ENCODE measurements at regions not wholly inside any gene's neighbourhood (a gene's known extent, or its start where the extent isn't known, plus 50 kb on each side); places are given as distances from the start of the nearest gene placed in this dataset.
"Not testable (repeated sequence)": the region's sequence is repeated elsewhere in the genome, so short reads cannot be mapped to it uniquely, and the experiment has no call there.

DNA sequence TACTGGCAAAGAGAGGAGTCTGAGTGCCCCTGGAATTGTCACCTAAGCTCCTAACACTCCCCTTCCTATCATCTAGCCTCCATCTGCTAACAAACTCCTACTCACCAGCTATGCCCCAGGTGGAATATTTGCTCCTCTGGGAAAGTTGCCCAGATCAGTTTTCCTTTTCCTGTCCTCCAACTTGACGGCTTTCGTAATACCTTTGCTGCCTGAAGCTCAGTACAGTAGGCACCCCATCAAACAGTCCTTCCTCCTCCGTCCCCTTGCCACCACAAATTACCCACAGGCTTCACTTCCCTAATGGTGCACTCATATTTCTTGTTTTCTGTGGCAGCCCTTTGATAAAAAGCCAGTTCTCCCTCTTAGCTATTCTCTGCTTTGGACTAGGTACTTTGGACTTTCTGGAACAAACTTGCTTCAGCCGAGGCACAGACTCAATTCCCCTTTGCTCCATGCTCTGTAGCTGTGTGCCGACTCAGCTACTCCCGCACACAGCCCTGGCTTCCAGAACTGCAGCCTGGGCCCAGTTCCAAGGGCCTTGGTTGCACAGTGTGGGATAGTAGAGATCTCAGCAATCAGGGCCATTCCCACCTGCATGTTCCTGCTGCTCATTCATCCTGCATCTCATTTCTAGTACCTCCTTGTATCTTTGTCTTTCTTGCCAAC is 605.1 kb downstream of the BCOR start:
- DNase-seq (ENCODE audit: insufficient read length, low spot score) (no peak), FAIRE-seq (no peak)
- TF ChIP-seq, protein P1, sequence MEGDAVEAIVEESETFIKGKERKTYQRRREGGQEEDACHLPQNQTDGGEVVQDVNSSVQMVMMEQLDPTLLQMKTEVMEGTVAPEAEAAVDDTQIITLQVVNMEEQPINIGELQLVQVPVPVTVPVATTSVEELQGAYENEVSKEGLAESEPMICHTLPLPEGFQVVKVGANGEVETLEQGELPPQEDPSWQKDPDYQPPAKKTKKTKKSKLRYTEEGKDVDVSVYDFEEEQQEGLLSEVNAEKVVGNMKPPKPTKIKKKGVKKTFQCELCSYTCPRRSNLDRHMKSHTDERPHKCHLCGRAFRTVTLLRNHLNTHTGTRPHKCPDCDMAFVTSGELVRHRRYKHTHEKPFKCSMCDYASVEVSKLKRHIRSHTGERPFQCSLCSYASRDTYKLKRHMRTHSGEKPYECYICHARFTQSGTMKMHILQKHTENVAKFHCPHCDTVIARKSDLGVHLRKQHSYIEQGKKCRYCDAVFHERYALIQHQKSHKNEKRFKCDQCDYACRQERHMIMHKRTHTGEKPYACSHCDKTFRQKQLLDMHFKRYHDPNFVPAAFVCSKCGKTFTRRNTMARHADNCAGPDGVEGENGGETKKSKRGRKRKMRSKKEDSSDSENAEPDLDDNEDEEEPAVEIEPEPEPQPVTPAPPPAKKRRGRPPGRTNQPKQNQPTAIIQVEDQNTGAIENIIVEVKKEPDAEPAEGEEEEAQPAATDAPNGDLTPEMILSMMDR (IDR thresholded peaks at IDR 0.05; ENCODE audit: insufficient read depth, missing control alignments): no peak

DNA sequence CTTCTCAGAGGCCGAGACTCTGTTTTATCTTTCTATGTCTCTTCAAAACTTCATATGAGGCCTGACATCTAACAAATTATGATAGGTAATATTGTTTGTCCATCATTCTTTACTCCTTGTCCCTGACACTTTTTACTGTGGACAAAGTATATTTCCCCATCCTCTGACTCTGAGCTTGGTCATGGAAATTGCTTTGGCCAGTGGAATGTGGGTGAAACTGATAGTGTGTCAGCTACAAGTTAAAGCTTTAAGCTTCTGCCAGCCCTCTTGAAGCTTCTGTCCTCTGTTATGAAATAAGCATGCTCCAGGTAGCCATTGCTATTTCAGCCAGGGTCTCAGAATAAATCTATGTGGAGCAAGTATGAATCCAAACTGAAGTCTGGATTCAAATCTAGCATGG is 604.6 kb downstream of the BCOR start:
- DNase-seq (ENCODE audit: insufficient read length, low spot score) (no peak), FAIRE-seq (no peak)
- TF ChIP-seq, protein P1 (IDR thresholded peaks at IDR 0.05; ENCODE audit: insufficient read depth, missing control alignments): no peak

DNA sequence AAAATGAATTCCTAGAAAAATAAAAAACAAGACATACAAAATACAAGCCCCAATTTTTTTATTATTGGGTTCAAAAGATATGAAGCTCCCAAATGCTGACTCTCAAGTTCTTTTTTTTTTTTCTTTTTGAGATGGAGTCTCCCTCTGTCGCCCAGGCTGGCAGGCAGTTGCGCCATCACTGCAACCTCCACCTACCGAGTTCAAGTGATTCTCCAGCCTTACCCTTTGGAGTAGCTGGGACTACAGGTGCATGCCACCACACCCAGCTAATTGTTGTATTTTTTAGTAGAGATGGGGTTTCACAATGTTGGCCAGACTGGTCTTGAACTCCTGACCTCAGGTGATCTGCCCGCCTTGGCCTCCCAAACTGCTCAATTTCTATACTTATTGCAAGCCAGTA is 600.6 kb downstream of the BCOR start:
- not testable (repeated sequence) for FAIRE-seq; DNase-seq (ENCODE audit: insufficient read length, low spot score)

DNA sequence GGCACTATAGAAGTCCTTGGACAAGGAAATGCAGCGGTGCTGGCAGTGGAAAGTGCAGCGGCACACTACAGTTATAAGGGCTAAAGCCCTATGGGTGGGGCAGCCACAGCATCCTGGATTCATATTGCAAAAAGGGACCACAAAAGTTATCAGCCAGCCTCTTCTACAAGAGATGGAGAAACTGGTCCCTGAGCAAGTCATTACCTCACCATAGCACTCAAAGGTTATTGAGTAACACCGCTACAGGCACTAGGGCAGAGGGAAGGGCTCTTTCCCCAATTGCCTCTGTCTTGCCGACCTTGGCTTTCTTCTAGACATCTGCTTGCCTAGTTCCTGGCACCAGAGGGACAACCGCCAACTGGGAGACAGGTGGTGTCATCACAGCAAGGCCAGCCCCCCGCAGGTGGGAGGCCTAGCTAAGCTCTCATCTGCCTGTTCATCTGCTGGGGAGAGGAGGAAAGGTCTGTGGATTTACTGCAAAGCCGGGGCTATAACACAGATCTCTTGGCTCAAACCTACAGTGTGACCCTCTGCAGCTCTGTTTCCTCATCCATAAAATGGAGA is 600.0 kb downstream of the BCOR start:
- DNase-seq (ENCODE audit: insufficient read length, low spot score) (no peak), FAIRE-seq (no peak)
- TF ChIP-seq, protein P1 (IDR thresholded peaks at IDR 0.05; ENCODE audit: insufficient read depth, missing control alignments): no peak

DNA sequence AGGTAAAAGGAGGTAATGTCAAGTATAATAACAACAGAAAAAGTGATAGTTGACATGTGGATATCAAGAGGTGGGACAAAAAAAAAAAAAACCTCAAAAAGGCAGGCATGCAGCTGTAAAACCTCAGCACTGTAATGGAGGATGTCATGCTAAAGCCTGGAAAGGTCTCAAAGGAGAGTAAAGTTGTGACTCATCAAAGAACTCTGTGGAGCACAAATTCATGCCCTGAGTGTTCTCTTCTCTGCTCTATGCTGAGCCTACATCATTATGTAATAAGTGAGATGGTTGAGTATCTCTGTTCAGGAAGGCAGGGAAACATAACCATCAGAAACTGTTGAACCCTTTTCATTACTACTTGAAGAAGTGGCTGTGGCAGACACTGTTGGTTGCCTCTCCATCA is 597.8 kb downstream of the BCOR start:
- FAIRE-seq: peak; percentile 29
- DNase-seq (ENCODE audit: insufficient read length, low spot score): no peak

DNA sequence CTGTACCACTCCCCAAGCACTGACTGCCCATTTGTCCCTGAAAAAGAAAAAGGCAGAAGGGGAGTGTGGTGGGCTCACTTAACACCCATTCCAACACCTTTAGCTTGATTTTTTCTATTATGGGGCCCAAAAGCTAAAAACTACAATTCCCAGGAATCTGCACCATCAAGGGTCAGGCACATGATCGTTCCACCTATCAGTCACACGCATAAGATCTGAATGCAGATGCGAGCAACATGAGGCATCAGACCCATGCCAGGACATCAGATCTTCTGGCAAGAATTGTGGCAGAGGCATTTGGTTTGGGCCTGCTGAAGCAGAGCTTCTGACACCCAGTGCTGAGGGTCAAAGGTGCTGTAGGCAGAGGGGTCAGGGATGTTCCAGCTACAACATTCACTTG is 595.9 kb downstream of the BCOR start:
- FAIRE-seq (no peak), DNase-seq (ENCODE audit: insufficient read length, low spot score) (no peak)
- TF ChIP-seq, protein P1 (IDR thresholded peaks at IDR 0.05; ENCODE audit: insufficient read depth, missing control alignments): no peak

More for the DNA sequence above, 597.8 kb downstream of the BCOR start:
- TF ChIP-seq, protein P1 (IDR thresholded peaks at IDR 0.05; ENCODE audit: insufficient read depth, missing control alignments): no peak

DNA sequence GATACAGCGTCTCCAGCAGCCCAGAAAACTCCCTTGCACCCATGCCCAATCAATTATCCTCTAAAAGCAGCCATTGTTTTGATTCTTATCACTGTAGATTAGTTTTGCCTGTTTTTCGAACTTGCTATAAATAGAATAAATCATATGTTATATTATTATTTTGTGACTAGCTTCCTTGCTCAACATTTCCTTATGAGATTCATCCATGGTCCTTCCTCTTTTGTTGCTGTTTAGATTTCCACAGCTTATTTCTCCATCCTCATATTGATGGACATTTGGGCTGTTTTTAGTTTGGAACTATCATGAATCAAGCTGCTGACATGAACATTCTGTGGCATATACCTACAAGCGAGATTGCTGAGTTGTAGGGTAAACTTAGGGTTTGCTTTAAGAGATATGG is 595.3 kb downstream of the BCOR start:
- no peak for FAIRE-seq

More for the DNA sequence above, 595.3 kb downstream of the BCOR start:
- TF ChIP-seq, protein P1 (IDR thresholded peaks at IDR 0.05; ENCODE audit: insufficient read depth, missing control alignments): no peak
- no peak for DNase-seq (ENCODE audit: insufficient read length, low spot score)
